ENCODE measurements at regions not wholly inside any gene's neighbourhood (a gene's known extent, or its start where the extent isn't known, plus 50 kb on each side); places are given as distances from the start of the nearest gene placed in this dataset.

DNA sequence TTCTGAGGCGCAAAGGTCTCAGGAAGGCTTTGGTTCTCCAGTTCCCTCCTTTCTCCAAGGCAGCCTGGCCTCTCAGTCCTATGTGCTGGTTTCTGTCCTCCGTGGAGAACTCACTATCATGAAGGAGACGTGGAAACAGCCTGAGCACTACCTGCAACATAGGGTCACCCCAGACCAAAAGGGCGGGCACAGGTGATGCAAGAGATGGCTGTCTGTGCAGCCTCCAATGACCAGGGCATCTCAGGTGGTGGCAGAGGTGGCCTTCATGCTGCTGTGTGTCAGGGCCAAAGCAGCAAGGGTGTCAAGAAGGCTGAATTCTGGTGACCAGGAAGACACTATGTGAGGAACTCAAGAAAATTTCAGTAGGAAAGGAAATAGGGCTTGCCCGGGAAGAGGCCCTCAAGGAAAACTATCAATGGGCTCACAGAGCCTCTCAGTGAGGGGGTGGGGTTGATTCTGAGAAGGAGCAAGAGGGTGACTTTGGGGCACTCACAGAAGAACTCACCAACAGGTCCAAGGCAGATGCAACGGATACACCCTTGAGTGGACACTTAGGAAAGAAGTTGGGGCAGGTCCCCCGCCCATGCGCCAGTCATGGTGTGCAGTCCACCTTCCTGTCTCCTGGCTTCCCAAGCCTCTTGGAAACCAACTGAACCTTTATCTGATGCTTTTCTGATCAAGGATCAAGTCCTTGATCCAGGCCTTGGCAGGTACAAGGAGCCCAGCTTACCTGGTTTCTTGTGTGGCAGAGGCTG lies 212.3 kb upstream of the B3GAT1 start:
- TF ChIP-seq, protein P1, sequence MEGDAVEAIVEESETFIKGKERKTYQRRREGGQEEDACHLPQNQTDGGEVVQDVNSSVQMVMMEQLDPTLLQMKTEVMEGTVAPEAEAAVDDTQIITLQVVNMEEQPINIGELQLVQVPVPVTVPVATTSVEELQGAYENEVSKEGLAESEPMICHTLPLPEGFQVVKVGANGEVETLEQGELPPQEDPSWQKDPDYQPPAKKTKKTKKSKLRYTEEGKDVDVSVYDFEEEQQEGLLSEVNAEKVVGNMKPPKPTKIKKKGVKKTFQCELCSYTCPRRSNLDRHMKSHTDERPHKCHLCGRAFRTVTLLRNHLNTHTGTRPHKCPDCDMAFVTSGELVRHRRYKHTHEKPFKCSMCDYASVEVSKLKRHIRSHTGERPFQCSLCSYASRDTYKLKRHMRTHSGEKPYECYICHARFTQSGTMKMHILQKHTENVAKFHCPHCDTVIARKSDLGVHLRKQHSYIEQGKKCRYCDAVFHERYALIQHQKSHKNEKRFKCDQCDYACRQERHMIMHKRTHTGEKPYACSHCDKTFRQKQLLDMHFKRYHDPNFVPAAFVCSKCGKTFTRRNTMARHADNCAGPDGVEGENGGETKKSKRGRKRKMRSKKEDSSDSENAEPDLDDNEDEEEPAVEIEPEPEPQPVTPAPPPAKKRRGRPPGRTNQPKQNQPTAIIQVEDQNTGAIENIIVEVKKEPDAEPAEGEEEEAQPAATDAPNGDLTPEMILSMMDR (IDR thresholded peaks at IDR 0.05; ENCODE audit: insufficient read depth, low read depth, low read length), result no peak
- TF ChIP-seq EZH2 (IDR thresholded peaks at IDR 0.05; ENCODE audit: insufficient read depth, low read length), result no peak

Measured in astrocyte (in vitro differentiated cells and primary cell).